Ovary (tissue), 7 donors: ENCODE measurements at regions not wholly inside any gene's neighbourhood (a gene's known extent, or its start where the extent isn't known, plus 50 kb on each side); places are given as distances from the start of the nearest gene placed in this dataset.

Experiments
- DNase-seq, 5 donors: peaks; one replicate each; pipeline ENCODE4 v3.0.0-alpha.2; 2019 to 2020
- H3K27ac ChIP-seq, 2 donors: fragments of 200-600 bp; one replicate each; pipeline versions ENCODE4 v1.5.1 to v1.8.0; 2019 to 2022
- H3K27me3 ChIP-seq: fragments of 200-600 bp; one replicate; pipeline ENCODE4 v1.8.0; 2022
- H3K36me3 ChIP-seq: fragments of 200-600 bp; sonication (generic); one replicate; pipeline ENCODE4 v1.5.1; 2019
- H3K4me1 ChIP-seq: one replicate; pipeline ENCODE4 v1.8.1; 2013; ENCODE audit warnings: mild to moderate bottlenecking, moderate library complexity; ENCODE audit not compliant: insufficient read depth
- H3K4me3 ChIP-seq: fragments of 200-600 bp; sonication (generic); one replicate; pipeline ENCODE4 v1.5.1; 2017
- H3K9me3 ChIP-seq, 2 donors: fragments of 200-600 bp in 1 of 2; sonication (generic) in 1 of 2; one replicate each; pipeline versions ENCODE4 v1.5.1 to v1.8.1; 2013 to 2019; ENCODE audit warnings: mild to moderate bottlenecking in 1 of 2, moderate library complexity in 1 of 2
- EP300 ChIP-seq: sonication (generic); formaldehyde crosslinking; IDR thresholded peaks from one replicate; pipeline ENCODE4 v1.6.1; 2017; ENCODE audit warnings: antibody characterized with exemption
- POLR2A ChIP-seq: fragments of 450-650 bp; IDR thresholded peaks from one replicate; pipeline ENCODE4 v1.6.1; 2017; ENCODE audit warnings: antibody characterized with exemption, mild to moderate bottlenecking, moderate library complexity
- WGBS, 3 donors: extraction: QIAGEN DNeasy Blood & Tissue Kit in 1 of 3; methylation state at CpG; one replicate each; pipeline versions ENCODE4 v1.1.5 to v1.1.7; 2013 to 2017; 5-methylcytosine and 5-hydroxymethylcytosine counted together
- intact Hi-C, 4 donors: fragments of 100-400 bp; cut with DNase I; formaldehyde crosslinking; loops; one replicate each; pipeline versions ENCODE4 v1.11.0 to v1.15.1; 2022 to 2023
- TF ChIP-seq, protein P1 (sequence below), 3 donors: fragments of 450-650 bp in 2 of 3; fragments of 200-600 bp in 1 of 3; IDR thresholded peaks; one replicate each; pipeline versions ENCODE4 v1.5.1 to v1.8.0; 2016 to 2022; ENCODE audit warnings: antibody characterized with exemption in 3 of 3, mild to moderate bottlenecking in 1 of 3
- donor health status: DM: no; HTN: no; CAD: no; lungs with moderate emphysema.
- donor health status: DM: no; HTN: no; CAD: no.
- donor health status: Bipolar disorder and iron deficiency.
- donor health status: DM: no; HTN: no; CAD: no.
- donor health status: DM: yes; HTN: yes; CAD: no.

DNA sequence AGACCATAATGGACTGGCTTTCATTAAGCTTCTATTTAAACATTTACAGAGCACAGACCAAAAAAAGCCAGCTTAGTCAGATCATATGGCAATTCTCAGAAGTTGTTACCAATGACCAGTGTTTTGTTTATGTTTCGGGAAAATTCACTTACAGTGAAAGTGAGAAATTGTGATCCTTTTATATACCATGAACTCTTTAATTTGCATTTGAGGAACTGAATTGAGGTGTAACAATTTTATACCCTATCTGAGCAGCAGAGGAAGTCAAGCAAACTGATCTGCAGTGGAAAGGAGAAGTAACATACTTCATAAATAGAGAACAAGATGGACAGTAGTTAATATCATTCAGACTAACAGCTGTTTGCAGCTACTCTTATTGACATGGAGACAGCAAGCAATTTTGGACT is 97.1 kb downstream of the TMA16 start:
- intact Hi-C loops = no loop called here
- Histone ChIP-seq H3K27ac (no peak overlapping the region), H3K36me3 (no peaks in the 10 kb centered on the region), H3K9me3 (no peaks in the 10 kb centered on the region), H3K4me1 (no peaks in the 10 kb centered on the region), H3K27me3 (no peaks in the 10 kb centered on the region), H3K4me3 (no peak overlapping the region)
- no peak for DNase-seq
- 80 to 86% (median 80%) methylated on average over 1 of the region's 1 CpG for WGBS, 3 donors
- TF ChIP-seq POLR2A (no peak), EP300 (no peak)
- TF ChIP-seq, protein P1, sequence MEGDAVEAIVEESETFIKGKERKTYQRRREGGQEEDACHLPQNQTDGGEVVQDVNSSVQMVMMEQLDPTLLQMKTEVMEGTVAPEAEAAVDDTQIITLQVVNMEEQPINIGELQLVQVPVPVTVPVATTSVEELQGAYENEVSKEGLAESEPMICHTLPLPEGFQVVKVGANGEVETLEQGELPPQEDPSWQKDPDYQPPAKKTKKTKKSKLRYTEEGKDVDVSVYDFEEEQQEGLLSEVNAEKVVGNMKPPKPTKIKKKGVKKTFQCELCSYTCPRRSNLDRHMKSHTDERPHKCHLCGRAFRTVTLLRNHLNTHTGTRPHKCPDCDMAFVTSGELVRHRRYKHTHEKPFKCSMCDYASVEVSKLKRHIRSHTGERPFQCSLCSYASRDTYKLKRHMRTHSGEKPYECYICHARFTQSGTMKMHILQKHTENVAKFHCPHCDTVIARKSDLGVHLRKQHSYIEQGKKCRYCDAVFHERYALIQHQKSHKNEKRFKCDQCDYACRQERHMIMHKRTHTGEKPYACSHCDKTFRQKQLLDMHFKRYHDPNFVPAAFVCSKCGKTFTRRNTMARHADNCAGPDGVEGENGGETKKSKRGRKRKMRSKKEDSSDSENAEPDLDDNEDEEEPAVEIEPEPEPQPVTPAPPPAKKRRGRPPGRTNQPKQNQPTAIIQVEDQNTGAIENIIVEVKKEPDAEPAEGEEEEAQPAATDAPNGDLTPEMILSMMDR (IDR thresholded peaks at IDR 0.05) = no peak

DNA sequence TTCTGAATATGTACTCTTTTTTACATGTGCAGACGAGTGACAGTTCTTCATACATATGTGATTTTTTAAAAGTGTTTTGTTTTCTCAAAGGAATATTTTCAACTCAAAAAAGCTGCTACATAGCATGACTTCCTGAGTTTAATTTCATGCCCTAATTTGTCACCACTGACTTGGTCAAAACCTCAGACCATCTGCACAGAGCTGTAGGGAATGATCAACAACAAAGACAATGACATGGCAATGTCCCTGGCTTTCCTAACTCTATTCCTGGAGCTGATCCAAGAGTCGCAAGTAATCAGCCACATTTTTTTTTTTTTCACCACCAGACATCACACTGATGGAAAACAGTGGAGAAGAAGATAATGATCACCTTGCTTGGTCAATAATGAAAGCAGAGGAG is 97.7 kb downstream of the TMA16 start:
- H3K27ac ChIP-seq = no peak overlapping the region
- H3K36me3 ChIP-seq = no peaks in the 10 kb centered on the region
- DNase-seq = no peak
- intact Hi-C loops = no loop called here
- H3K9me3 ChIP-seq = no peaks in the 10 kb centered on the region
- H3K27me3 ChIP-seq = no peaks in the 10 kb centered on the region
- no peaks in the 10 kb centered on the region for H3K4me1 ChIP-seq
- whole genome bisulfite sequencing, 3 donors = 51 to 70% (median 58%) methylated on average over 2 of the region's 2 CpGs
- TF ChIP-seq, protein P1 (IDR thresholded peaks at IDR 0.05) = no peak
- TF ChIP-seq POLR2A = no peak
- TF ChIP-seq EP300 = no peak
- no peak overlapping the region for H3K4me3 ChIP-seq

DNA sequence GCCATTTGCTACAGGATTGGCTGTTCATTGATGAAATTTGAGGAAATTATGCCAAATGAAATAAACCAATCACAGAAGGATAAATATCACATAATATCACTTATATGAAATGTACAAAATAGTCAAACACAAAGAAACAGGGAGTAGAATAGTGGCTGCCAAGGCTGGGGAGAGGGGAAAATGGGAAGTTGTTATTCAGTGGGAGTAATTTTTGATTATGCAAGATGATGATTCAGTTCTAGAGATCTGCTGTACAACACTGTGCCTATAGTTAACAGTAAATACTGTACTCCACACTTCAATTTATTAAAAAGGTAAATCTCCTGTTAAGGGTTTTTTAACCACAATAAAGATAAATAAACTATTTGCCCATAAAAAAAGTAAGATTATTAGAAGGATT is 101.1 kb downstream of the TMA16 start:
- intact Hi-C loops = no loop called here
- Histone ChIP-seq H3K4me3 (no peak overlapping the region), H3K36me3 (no peaks in the 10 kb centered on the region), H3K4me1 (no peaks in the 10 kb centered on the region), H3K27ac (no peak overlapping the region), H3K27me3 (no peaks in the 10 kb centered on the region), H3K9me3 (no peaks in the 10 kb centered on the region)
- DNase-seq = no peak
- TF ChIP-seq POLR2A = no peak

DNA sequence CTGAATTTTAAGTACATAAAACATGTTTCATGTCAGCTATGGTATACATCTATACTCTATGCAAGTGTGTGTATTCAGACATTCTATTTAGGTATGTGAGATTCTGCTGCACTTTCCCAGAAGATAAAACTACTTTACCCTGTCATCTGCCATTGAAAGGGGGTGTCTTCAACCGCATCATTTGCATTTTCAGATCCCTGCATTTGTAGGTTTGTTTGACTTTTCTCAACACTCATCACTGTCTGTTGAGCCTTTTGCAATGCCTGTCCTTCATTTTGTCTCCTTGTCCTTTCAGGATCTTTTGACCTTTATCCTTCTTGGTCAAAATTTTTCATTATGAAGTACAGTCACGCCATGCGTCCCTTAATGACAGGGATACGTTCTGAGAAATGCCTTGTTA is 103.5 kb downstream of the TMA16 start:
- Histone ChIP-seq H3K27ac (no peak overlapping the region), H3K36me3 (no peaks in the 10 kb centered on the region), H3K4me3 (no peak overlapping the region), H3K9me3 (no peaks in the 10 kb centered on the region), H3K4me1 (no peaks in the 10 kb centered on the region), H3K27me3 (no peaks in the 10 kb centered on the region)
- intact Hi-C loops = no loop called here
- WGBS, 3 donors = 84 to 94% (median 85%) methylated on average over 4 of the region's 4 CpGs
- TF ChIP-seq POLR2A (no peak), EP300 (no peak)
- TF ChIP-seq, protein P1 (IDR thresholded peaks at IDR 0.05) = no peak
- DNase-seq = no peak

DNA sequence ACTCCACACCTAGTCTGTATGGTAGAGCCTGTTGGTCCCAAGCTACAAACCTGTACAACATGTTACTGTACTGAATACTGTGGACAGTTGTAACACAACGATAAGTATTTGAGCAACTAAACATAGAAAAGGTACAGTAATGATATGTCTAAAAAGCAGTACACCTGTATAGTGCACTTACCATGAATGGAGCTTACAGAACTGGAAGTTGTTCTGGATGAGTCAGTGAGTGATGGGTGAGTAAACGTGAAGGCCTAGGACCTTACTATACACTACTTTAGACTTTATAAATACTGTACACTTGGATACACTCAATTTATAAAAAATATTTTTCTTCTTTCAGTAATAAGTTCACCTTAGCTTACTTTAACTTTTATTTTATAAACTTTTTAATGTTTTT is 104.0 kb downstream of the TMA16 start:
- 88 to 91% (median 89%) methylated on average over 2 of the region's 2 CpGs for WGBS, 3 donors
- no peaks in the 10 kb centered on the region for H3K4me1 ChIP-seq
- DNase-seq = no peak
- H3K36me3 ChIP-seq = no peaks in the 10 kb centered on the region
- H3K27me3 ChIP-seq = no peaks in the 10 kb centered on the region
- intact Hi-C loops = no loop called here
- no peak overlapping the region for H3K4me3 ChIP-seq
- H3K9me3 ChIP-seq = no peaks in the 10 kb centered on the region
- H3K27ac ChIP-seq = no peak overlapping the region
- TF ChIP-seq EP300 (no peak), POLR2A (no peak)
- TF ChIP-seq, protein P1 (IDR thresholded peaks at IDR 0.05) = no peak
